ENCODE measurements at regions not wholly inside any gene's neighbourhood (a gene's known extent, or its start where the extent isn't known, plus 50 kb on each side); places are given as distances from the start of the nearest gene placed in this dataset.

- TF ChIP-seq CTCF (IDR thresholded peaks at IDR 0.05): no peak
- Histone ChIP-seq H3K4me3 (ENCODE audit: low read length) (no peak overlapping the region), H3K36me3 (ENCODE audit: control insufficient read depth, insufficient read depth, low read length) (no peaks in the 10 kb centered on the region), H3K4me1 (ENCODE audit: control insufficient read depth, insufficient read depth, low read length) (no peaks in the 10 kb centered on the region), H3K9me3 (ENCODE audit: control insufficient read depth, insufficient read depth, low read length) (no peaks in the 10 kb centered on the region), H3K27ac (ENCODE audit: low read length) (no peak overlapping the region), H3K27me3 (ENCODE audit: control insufficient read depth, insufficient read depth, low read length) (no peaks in the 10 kb centered on the region)
- Mint-ChIP-seq H3K9me3 (no peaks in the 10 kb centered on the region), H3K27ac (no peak overlapping the region), H3K27me3 (ENCODE audit: low read depth in 2 of 2) (peaks cover 10 to 22% of the 10 kb centered on the region in 2 donors), H3K4me1 (no peaks in the 10 kb centered on the region), H3K36me3 (no peaks in the 10 kb centered on the region), H3K4me3 (no peak overlapping the region)
- 82% methylated on average over 5 of the region's 5 CpGs for WGBS (ENCODE audit: insufficient coverage)
- intact Hi-C loops (cut with micrococcal nuclease): no loop called here
- no peak for DNase-seq
- peak in 1 of 3 donors; percentile 21 for ATAC-seq
Measured at GRCh38 chr3:43908456-43908855, 217.7 kb downstream of the ABHD5 start.

GRCh38 chr3:43909149-43909548 is 218.4 kb downstream of the ABHD5 start:
- WGBS (ENCODE audit: insufficient coverage): 84% methylated on average over 3 of the region's 3 CpGs
- H3K36me3 ChIP-seq (ENCODE audit: control insufficient read depth, insufficient read depth, low read length): no peaks in the 10 kb centered on the region
- H3K9me3 Mint-ChIP-seq: no peaks in the 10 kb centered on the region
- H3K4me1 ChIP-seq (ENCODE audit: control insufficient read depth, insufficient read depth, low read length): no peaks in the 10 kb centered on the region
- no peak overlapping the region for H3K27ac Mint-ChIP-seq
- no peaks in the 10 kb centered on the region for H3K27me3 ChIP-seq (ENCODE audit: control insufficient read depth, insufficient read depth, low read length)
- peaks cover 8 to 15% of the 10 kb centered on the region in 2 donors for H3K27me3 Mint-ChIP-seq (ENCODE audit: low read depth in 2 of 2)
- H3K4me3 ChIP-seq (ENCODE audit: low read length): no peak overlapping the region
- no peak overlapping the region for H3K4me3 Mint-ChIP-seq
- H3K9me3 ChIP-seq (ENCODE audit: control insufficient read depth, insufficient read depth, low read length): no peaks in the 10 kb centered on the region
- H3K36me3 Mint-ChIP-seq: no peaks in the 10 kb centered on the region
- no peaks in the 10 kb centered on the region for H3K4me1 Mint-ChIP-seq
- ATAC-seq (no peak), DNase-seq (no peak)
- intact Hi-C loops (cut with micrococcal nuclease): no loop called here
- no peak overlapping the region for H3K27ac ChIP-seq (ENCODE audit: low read length)
- TF ChIP-seq CTCF (IDR thresholded peaks at IDR 0.05): no peak

- WGBS (ENCODE audit: insufficient coverage): 8% methylated on average over 1 of the region's 2 CpGs
Measured at GRCh38 chr3:43910750-43911149, 220.0 kb downstream of the ABHD5 start.

More at GRCh38 chr3:43910750-43911149, 220.0 kb downstream of the ABHD5 start:
- H3K36me3 ChIP-seq (ENCODE audit: control insufficient read depth, insufficient read depth, low read length): no peaks in the 10 kb centered on the region
- no peak for TF ChIP-seq CTCF (IDR thresholded peaks at IDR 0.05)
- H3K4me3 ChIP-seq (ENCODE audit: low read length): no peak overlapping the region
- no peak overlapping the region for H3K4me3 Mint-ChIP-seq
- no peaks in the 10 kb centered on the region for H3K4me1 ChIP-seq (ENCODE audit: control insufficient read depth, insufficient read depth, low read length)
- H3K27me3 ChIP-seq (ENCODE audit: control insufficient read depth, insufficient read depth, low read length): no peaks in the 10 kb centered on the region
- H3K27ac Mint-ChIP-seq: no peak overlapping the region
- H3K9me3 Mint-ChIP-seq: no peaks in the 10 kb centered on the region
- DNase-seq (no peak), ATAC-seq (no peak)
- no peaks in the 10 kb centered on the region for H3K36me3 Mint-ChIP-seq
- no peaks in the 10 kb centered on the region for H3K4me1 Mint-ChIP-seq
- H3K27ac ChIP-seq (ENCODE audit: low read length): no peak overlapping the region
- peaks cover 6 to 17% of the 10 kb centered on the region in 2 donors for H3K27me3 Mint-ChIP-seq (ENCODE audit: low read depth in 2 of 2)
- intact Hi-C loops (cut with micrococcal nuclease): no loop called here
- no peaks in the 10 kb centered on the region for H3K9me3 ChIP-seq (ENCODE audit: control insufficient read depth, insufficient read depth, low read length)
